Activated naive CD8-positive, alpha-beta T cell (primary cell): ENCODE measurements at regions not wholly inside any gene's neighbourhood (a gene's known extent, or its start where the extent isn't known, plus 50 kb on each side); places are given as distances from the start of the nearest gene placed in this dataset.

Experiments used
- H3K27ac Mint-ChIP-seq: one replicate; pipeline ENCODE4 v1.8.0; 2021; ENCODE audit warnings: mixed read lengths
- H3K27me3 Mint-ChIP-seq: one replicate; pipeline ENCODE4 v1.8.0; 2021; ENCODE audit warnings: mixed read lengths
- H3K36me3 Mint-ChIP-seq: one replicate; pipeline ENCODE4 v1.8.0; 2021; ENCODE audit warnings: mixed read lengths
- H3K4me1 Mint-ChIP-seq: one replicate; pipeline ENCODE4 v1.8.0; 2021; ENCODE audit warnings: low read depth, mixed read lengths
- H3K4me3 Mint-ChIP-seq: one replicate; pipeline ENCODE4 v1.8.0; 2021; ENCODE audit warnings: mild to moderate bottlenecking, mixed read lengths
- H3K9me3 Mint-ChIP-seq: one replicate; pipeline ENCODE4 v1.8.0; 2021; ENCODE audit warnings: low read depth, mixed read lengths

- Mint-ChIP-seq H3K4me1 (no peaks in the 10 kb centered on the region), H3K9me3 (no peaks in the 10 kb centered on the region), H3K27me3 (no peaks in the 10 kb centered on the region), H3K27ac (no peak overlapping the region), H3K36me3 (peaks cover under 1% of the 10 kb centered on the region), H3K4me3 (no peak overlapping the region)
These were observed 507.4 kb downstream of the TAFA4 start for GRCh38 chr3:68424796-68425460.

GRCh38 chr3:68408626-68409025 lies 523.7 kb downstream of the TAFA4 start:
- H3K27me3 Mint-ChIP-seq: no peaks in the 10 kb centered on the region
- H3K4me1 Mint-ChIP-seq: no peaks in the 10 kb centered on the region

GRCh38 chr3:68403741-68404140 lies 528.6 kb downstream of the TAFA4 start:
- Mint-ChIP-seq H3K4me3 (no peak overlapping the region), H3K27ac (no peak overlapping the region), H3K4me1 (no peaks in the 10 kb centered on the region), H3K27me3 (no peaks in the 10 kb centered on the region), H3K36me3 (no peaks in the 10 kb centered on the region), H3K9me3 (no peaks in the 10 kb centered on the region)

More at GRCh38 chr3:68408626-68409025, 523.7 kb downstream of the TAFA4 start:
- Mint-ChIP-seq H3K9me3 (peaks cover under 1% of the 10 kb centered on the region), H3K4me3 (no peak overlapping the region), H3K27ac (no peak overlapping the region), H3K36me3 (peaks cover under 1% of the 10 kb centered on the region)

GRCh38 chr3:68402235-68402918 lies 530.0 kb downstream of the TAFA4 start:
- Mint-ChIP-seq H3K4me1 (no peaks in the 10 kb centered on the region), H3K36me3 (no peaks in the 10 kb centered on the region), H3K27me3 (no peaks in the 10 kb centered on the region), H3K4me3 (no peak overlapping the region), H3K27ac (no peak overlapping the region), H3K9me3 (peaks cover under 1% of the 10 kb centered on the region)

- Mint-ChIP-seq H3K4me1 (peaks cover 3% of the 10 kb centered on the region), H3K27me3 (no peaks in the 10 kb centered on the region), H3K36me3 (peaks cover 34% of the 10 kb centered on the region), H3K27ac (no peak overlapping the region), H3K9me3 (peaks cover 34% of the 10 kb centered on the region), H3K4me3 (no peak overlapping the region)
These were observed 553.7 kb downstream of the TAFA4 start for GRCh38 chr3:68378631-68379030.

GRCh38 chr3:68373727-68374126 lies 558.6 kb downstream of the TAFA4 start:
- H3K9me3 Mint-ChIP-seq: peaks cover 22% of the 10 kb centered on the region
- H3K4me1 Mint-ChIP-seq: no peaks in the 10 kb centered on the region
- H3K36me3 Mint-ChIP-seq: peaks cover 15% of the 10 kb centered on the region
- H3K27me3 Mint-ChIP-seq: no peaks in the 10 kb centered on the region
- H3K27ac Mint-ChIP-seq: no peak overlapping the region
- H3K4me3 Mint-ChIP-seq: no peak overlapping the region

- no peaks in the 10 kb centered on the region for H3K4me1 Mint-ChIP-seq
- peaks cover 7% of the 10 kb centered on the region for H3K36me3 Mint-ChIP-seq
- no peaks in the 10 kb centered on the region for H3K9me3 Mint-ChIP-seq
- H3K27ac Mint-ChIP-seq: no peak overlapping the region
- H3K27me3 Mint-ChIP-seq: no peaks in the 10 kb centered on the region
- H3K4me3 Mint-ChIP-seq: no peak overlapping the region
These were observed 568.6 kb downstream of the TAFA4 start for GRCh38 chr3:68363796-68364195.

- Mint-ChIP-seq H3K27me3 (no peaks in the 10 kb centered on the region), H3K4me1 (no peaks in the 10 kb centered on the region), H3K9me3 (no peaks in the 10 kb centered on the region), H3K27ac (no peak overlapping the region), H3K4me3 (no peak overlapping the region), H3K36me3 (peaks cover 10% of the 10 kb centered on the region)
These were observed 571.9 kb downstream of the TAFA4 start for GRCh38 chr3:68360492-68360891.

GRCh38 chr3:68345781-68346180 lies 586.6 kb downstream of the TAFA4 start:
- Mint-ChIP-seq H3K4me1 (no peaks in the 10 kb centered on the region), H3K36me3 (peaks cover 2% of the 10 kb centered on the region), H3K9me3 (no peaks in the 10 kb centered on the region), H3K4me3 (no peak overlapping the region), H3K27me3 (no peaks in the 10 kb centered on the region), H3K27ac (no peak overlapping the region)

- Mint-ChIP-seq H3K4me3 (no peak overlapping the region), H3K9me3 (peaks cover 3% of the 10 kb centered on the region), H3K36me3 (peaks cover 2% of the 10 kb centered on the region), H3K4me1 (no peaks in the 10 kb centered on the region), H3K27ac (no peak overlapping the region), H3K27me3 (no peaks in the 10 kb centered on the region)
These were observed 589.9 kb downstream of the TAFA4 start for GRCh38 chr3:68342426-68342825.

- H3K4me3 Mint-ChIP-seq: no peak overlapping the region
- peaks cover 3% of the 10 kb centered on the region for H3K9me3 Mint-ChIP-seq
- H3K36me3 Mint-ChIP-seq: peaks cover 3% of the 10 kb centered on the region
- H3K4me1 Mint-ChIP-seq: no peaks in the 10 kb centered on the region
- no peaks in the 10 kb centered on the region for H3K27me3 Mint-ChIP-seq
- no peak overlapping the region for H3K27ac Mint-ChIP-seq
These were observed 596.3 kb downstream of the TAFA4 start for GRCh38 chr3:68336042-68336441.

- Mint-ChIP-seq H3K27me3 (no peaks in the 10 kb centered on the region), H3K27ac (no peak overlapping the region), H3K36me3 (peaks cover 5% of the 10 kb centered on the region), H3K4me3 (no peak overlapping the region), H3K4me1 (no peaks in the 10 kb centered on the region), H3K9me3 (peaks cover 1% of the 10 kb centered on the region)
These were observed 597.9 kb downstream of the TAFA4 start for GRCh38 chr3:68334367-68334986.

- no peak overlapping the region for H3K27ac Mint-ChIP-seq
- H3K27me3 Mint-ChIP-seq: no peaks in the 10 kb centered on the region
- H3K4me3 Mint-ChIP-seq: no peak overlapping the region
- peaks cover 14% of the 10 kb centered on the region for H3K36me3 Mint-ChIP-seq
- peaks cover 11% of the 10 kb centered on the region for H3K9me3 Mint-ChIP-seq
- H3K4me1 Mint-ChIP-seq: no peaks in the 10 kb centered on the region
These were observed 604.3 kb downstream of the TAFA4 start for GRCh38 chr3:68328049-68328448.

- Mint-ChIP-seq H3K36me3 (peaks cover 6% of the 10 kb centered on the region), H3K4me1 (no peaks in the 10 kb centered on the region), H3K9me3 (peaks cover 4% of the 10 kb centered on the region), H3K4me3 (no peak overlapping the region), H3K27me3 (no peaks in the 10 kb centered on the region), H3K27ac (no peak overlapping the region)
These were observed 616.4 kb downstream of the TAFA4 start for GRCh38 chr3:68315964-68316363.

- H3K36me3 Mint-ChIP-seq: peaks cover 6% of the 10 kb centered on the region
- H3K27ac Mint-ChIP-seq: no peak overlapping the region
- no peaks in the 10 kb centered on the region for H3K4me1 Mint-ChIP-seq
- no peak overlapping the region for H3K4me3 Mint-ChIP-seq
- H3K27me3 Mint-ChIP-seq: no peaks in the 10 kb centered on the region
- peaks cover 4% of the 10 kb centered on the region for H3K9me3 Mint-ChIP-seq
These were observed 616.8 kb downstream of the TAFA4 start for GRCh38 chr3:68315546-68315945.
